ENCODE measurements at regions not wholly inside any gene's neighbourhood (a gene's known extent, or its start where the extent isn't known, plus 50 kb on each side); places are given as distances from the start of the nearest gene placed in this dataset.

- TF ChIP-seq, protein P1, sequence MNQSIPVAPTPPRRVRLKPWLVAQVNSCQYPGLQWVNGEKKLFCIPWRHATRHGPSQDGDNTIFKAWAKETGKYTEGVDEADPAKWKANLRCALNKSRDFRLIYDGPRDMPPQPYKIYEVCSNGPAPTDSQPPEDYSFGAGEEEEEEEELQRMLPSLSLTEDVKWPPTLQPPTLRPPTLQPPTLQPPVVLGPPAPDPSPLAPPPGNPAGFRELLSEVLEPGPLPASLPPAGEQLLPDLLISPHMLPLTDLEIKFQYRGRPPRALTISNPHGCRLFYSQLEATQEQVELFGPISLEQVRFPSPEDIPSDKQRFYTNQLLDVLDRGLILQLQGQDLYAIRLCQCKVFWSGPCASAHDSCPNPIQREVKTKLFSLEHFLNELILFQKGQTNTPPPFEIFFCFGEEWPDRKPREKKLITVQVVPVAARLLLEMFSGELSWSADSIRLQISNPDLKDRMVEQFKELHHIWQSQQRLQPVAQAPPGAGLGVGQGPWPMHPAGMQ (IDR thresholded peaks at IDR 0.05; ENCODE audit: borderline replicate concordance), result no peak
- TF ChIP-seq TCF12 (IDR thresholded peaks at IDR 0.05; ENCODE audit: low read depth, low read length) (no peak), REST (IDR thresholded peaks at IDR 0.05; ENCODE audit: low read depth, low read length) (no peak)
Measured at GRCh38 chr21:32087447-32087846, 191.4 kb downstream of the MIS18A start (continued).

DNA sequence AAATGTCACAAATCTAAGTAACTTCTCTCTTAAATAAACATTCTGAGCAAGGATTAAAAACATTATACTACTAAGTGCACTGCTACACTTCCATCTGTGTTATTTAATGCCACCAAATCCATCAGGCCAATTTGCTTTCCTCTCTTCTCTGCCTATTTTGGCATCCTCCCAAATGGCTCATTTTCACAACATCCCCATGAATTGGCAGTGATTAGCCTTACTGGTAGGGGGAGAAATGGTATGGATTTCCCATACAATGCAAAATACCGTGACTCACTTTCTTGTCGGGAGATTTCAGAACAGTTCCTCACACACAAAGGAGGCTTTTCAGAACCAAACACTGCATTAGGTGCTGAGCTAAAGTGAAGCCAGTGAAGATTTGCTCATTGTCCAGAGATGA, 195.7 kb downstream of the MIS18A start:
- ATAC-seq (no peak), DNase-seq (ENCODE audit: low read depth, low spot score) (no peak), FAIRE-seq (no peak)
- Histone ChIP-seq H3K9ac (ENCODE audit: control insufficient read depth, insufficient read depth, low read length) (no peak overlapping the region), H3K36me3 (ENCODE audit: control insufficient read depth in 2 of 2, insufficient read depth in 2 of 2, low read length in 1 of 2) (no peaks in the 10 kb centered on the region), H3K27ac (ENCODE audit: control insufficient read depth, insufficient read depth) (no peak overlapping the region), H3K9me3 (replicated peaks; ENCODE audit: control insufficient read depth, insufficient read depth, low read length) (no peaks in the 10 kb centered on the region), H2AFZ (ENCODE audit: control insufficient read depth, low read depth, low read length) (no peak overlapping the region), H3K4me2 (ENCODE audit: control insufficient read depth, insufficient read depth) (no peak overlapping the region), H3K79me2 (ENCODE audit: control insufficient read depth, insufficient read depth, low read length) (no peaks in the 10 kb centered on the region), H3K4me3 (no peak overlapping the region), H4K20me1 (ENCODE audit: control insufficient read depth, insufficient read depth) (no peaks in the 10 kb centered on the region), H3K4me1 (ENCODE audit: control insufficient read depth, insufficient read depth, low read length) (no peaks in the 10 kb centered on the region), H3K27me3 (replicated peaks in 1 of 2; ENCODE audit: control insufficient read depth in 2 of 2, insufficient read depth in 2 of 2, low read length in 1 of 2) (no peaks in the 10 kb centered on the region)
- CTCF ChIA-PET, result no interaction called here
- intact Hi-C loops (cut with micrococcal nuclease; ENCODE audit: unreplicated experiment), result no loop called here
- in situ Hi-C loops (cut with MboI), result no loop called here
- WGBS (ENCODE audit: insufficient coverage, insufficient replicate concordance, low lambda C conversion rate, missing lambda C conversion rate), result 40% methylated on average over 2 of the region's 2 CpGs
- RAD21 ChIA-PET (ENCODE audit: unreplicated experiment), result no interaction called here
- POLR2A ChIA-PET, result no interaction called here
- BruUV-seq (replicated peaks), result no TSS peak
- SMC1A ChIA-PET (ENCODE audit: uncharacterized antibody, unreplicated experiment), result no interaction called here
- TF ChIP-seq ATF3 (IDR thresholded peaks at IDR 0.05; ENCODE audit: borderline replicate concordance, extremely low read depth, low read depth, low read length) (no peak), TARDBP (IDR thresholded peaks at IDR 0.05; ENCODE audit: borderline replicate concordance) (no peak), USF1 (IDR thresholded peaks at IDR 0.05; ENCODE audit: borderline replicate concordance, extremely low read length, insufficient read depth, low read depth, low read length) (no peak), BCL3 (IDR thresholded peaks at IDR 0.05; ENCODE audit: borderline replicate concordance, insufficient read depth, low read depth, low read length, poor library complexity, severe bottlenecking) (no peak), RFX5 (IDR thresholded peaks at IDR 0.05; ENCODE audit: low read depth, low read length) (no peak), TCF7 (IDR thresholded peaks at IDR 0.05; ENCODE audit: borderline replicate concordance) (no peak), RELA (IDR thresholded peaks at IDR 0.05; ENCODE audit: borderline replicate concordance, partially characterized antibody) (no peak), SMAD1 (IDR thresholded peaks at IDR 0.05; ENCODE audit: low read depth, partially characterized antibody) (no peak)
- TF ChIP-seq, protein P2, sequence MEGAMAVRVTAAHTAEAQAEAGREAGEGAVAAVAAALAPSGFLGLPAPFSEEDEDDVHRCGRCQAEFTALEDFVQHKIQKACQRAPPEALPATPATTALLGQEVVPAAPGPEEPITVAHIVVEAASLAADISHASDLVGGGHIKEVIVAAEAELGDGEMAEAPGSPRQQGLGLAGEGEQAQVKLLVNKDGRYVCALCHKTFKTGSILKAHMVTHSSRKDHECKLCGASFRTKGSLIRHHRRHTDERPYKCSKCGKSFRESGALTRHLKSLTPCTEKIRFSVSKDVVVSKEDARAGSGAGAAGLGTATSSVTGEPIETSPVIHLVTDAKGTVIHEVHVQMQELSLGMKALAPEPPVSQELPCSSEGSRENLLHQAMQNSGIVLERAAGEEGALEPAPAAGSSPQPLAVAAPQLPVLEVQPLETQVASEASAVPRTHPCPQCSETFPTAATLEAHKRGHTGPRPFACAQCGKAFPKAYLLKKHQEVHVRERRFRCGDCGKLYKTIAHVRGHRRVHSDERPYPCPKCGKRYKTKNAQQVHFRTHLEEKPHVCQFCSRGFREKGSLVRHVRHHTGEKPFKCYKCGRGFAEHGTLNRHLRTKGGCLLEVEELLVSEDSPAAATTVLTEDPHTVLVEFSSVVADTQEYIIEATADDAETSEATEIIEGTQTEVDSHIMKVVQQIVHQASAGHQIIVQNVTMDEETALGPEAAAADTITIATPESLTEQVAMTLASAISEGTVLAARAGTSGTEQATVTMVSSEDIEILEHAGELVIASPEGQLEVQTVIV (IDR thresholded peaks at IDR 0.05; ENCODE audit: borderline replicate concordance, partially characterized antibody), result no peak
